Testis (tissue), 2 donors: ENCODE measurements at regions not wholly inside any gene's neighbourhood (a gene's known extent, or its start where the extent isn't known, plus 50 kb on each side); places are given as distances from the start of the nearest gene placed in this dataset.
A peak's percentile ranks its signal among the peaks of the same experiment; 100 is the strongest.

Source experiments
- DNase-seq: peaks from one replicate; pipeline ENCODE4 v3.0.0-alpha.2; 2019
- H3K27ac ChIP-seq, 2 donors: fragments of 200-600 bp; sonication (generic); one replicate each; pipeline ENCODE4 v1.5.1; 2019
- H3K27me3 ChIP-seq: fragments of 200-600 bp; sonication (generic); one replicate; pipeline ENCODE4 v1.5.1; 2019
- H3K36me3 ChIP-seq: fragments of 200-600 bp; sonication (generic); one replicate; pipeline ENCODE4 v1.5.1; 2017; ENCODE audit warnings: low read depth; ENCODE audit errors: missing control alignments
- H3K4me1 ChIP-seq: fragments of 200-600 bp; sonication (generic); one replicate; pipeline ENCODE4 v1.5.1; 2019
- H3K4me3 ChIP-seq, 2 donors: fragments of 200-600 bp; sonication (generic); one replicate each; pipeline ENCODE4 v1.5.1; 2017 to 2019
- H3K9me3 ChIP-seq: fragments of 200-600 bp; sonication (generic); one replicate; pipeline ENCODE4 v1.5.1; 2017
- POLR2A ChIP-seq: fragments of 450-650 bp; IDR thresholded peaks from one replicate; pipeline ENCODE4 v1.6.1; 2017; ENCODE audit warnings: antibody characterized with exemption, mild to moderate bottlenecking, moderate library complexity
- WGBS, 2 donors: methylation state at CpG; one replicate each; pipeline ENCODE4 v1.1.5; 2018; 5-methylcytosine and 5-hydroxymethylcytosine counted together
- intact Hi-C: fragments of 100-400 bp; cut with DNase I; formaldehyde crosslinking; loops from one replicate; pipeline ENCODE4 v1.15.1; 2023; ENCODE audit warnings: low total_unique reads
- TF ChIP-seq, protein P1 (sequence below), 3 experiments: fragments of 450-650 bp in 2 of 3; fragments of 200-600 bp in 1 of 3; sonication (generic) in 1 of 3; IDR thresholded peaks; one replicate each; pipeline ENCODE4 v1.5.1; 2016 to 2019; ENCODE audit warnings: antibody characterized with exemption in 3 of 3, mild to moderate bottlenecking in 2 of 3, moderate library complexity in 1 of 3

DNA sequence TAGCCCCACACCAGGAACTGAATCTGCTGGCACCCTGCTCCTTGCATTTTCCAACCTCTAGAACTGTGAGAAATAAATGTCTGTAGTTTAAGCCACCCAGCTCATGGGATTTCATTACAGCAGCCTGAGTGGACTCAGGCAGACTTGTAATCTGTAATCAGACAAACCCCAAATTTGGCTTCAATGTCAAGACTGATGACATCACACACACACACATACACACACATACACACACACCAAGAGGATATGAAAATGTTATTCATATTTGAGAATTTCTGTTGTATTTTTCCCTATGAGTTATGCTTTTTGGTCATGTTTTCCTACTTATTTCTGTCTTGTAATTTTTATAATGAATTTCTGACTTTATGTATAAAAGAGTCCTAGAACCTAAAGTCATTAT, 83.8 kb upstream of the GLI2 start:
- intact Hi-C loops, result no loop called here
- H3K27ac ChIP-seq, result no peak overlapping the region

DNA sequence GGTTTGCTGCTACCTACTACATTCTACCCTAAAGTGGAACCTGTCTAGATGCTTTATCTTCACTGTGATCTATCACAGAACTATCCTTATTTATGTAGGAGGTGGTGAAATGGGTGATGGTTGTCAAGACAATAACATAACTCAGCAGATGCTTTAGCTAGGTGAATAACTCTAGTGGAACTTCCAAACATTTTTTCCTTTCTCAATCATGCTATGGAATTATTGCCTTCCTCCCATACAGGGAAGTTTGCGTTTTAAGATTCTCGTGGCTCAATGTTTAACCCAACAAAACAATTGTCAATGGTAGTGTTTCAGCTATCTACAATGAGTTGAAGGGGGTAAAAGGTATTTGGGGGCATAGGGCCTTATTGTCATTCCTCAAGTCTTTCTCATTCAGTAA, 82.6 kb upstream of the GLI2 start:
- WGBS, 2 donors, result 89 to 94% methylated on average over 2 of the region's 2 CpGs
- Histone ChIP-seq H3K9me3 (no peaks in the 10 kb centered on the region), H3K4me3 (no peak overlapping the region), H3K27ac (no peak overlapping the region), H3K27me3 (no peaks in the 10 kb centered on the region), H3K4me1 (peaks cover 5% of the 10 kb centered on the region), H3K36me3 (no peaks in the 10 kb centered on the region)
- intact Hi-C loops, result no loop called here
- no peak for DNase-seq
- TF ChIP-seq POLR2A, result no peak
- TF ChIP-seq, protein P1, sequence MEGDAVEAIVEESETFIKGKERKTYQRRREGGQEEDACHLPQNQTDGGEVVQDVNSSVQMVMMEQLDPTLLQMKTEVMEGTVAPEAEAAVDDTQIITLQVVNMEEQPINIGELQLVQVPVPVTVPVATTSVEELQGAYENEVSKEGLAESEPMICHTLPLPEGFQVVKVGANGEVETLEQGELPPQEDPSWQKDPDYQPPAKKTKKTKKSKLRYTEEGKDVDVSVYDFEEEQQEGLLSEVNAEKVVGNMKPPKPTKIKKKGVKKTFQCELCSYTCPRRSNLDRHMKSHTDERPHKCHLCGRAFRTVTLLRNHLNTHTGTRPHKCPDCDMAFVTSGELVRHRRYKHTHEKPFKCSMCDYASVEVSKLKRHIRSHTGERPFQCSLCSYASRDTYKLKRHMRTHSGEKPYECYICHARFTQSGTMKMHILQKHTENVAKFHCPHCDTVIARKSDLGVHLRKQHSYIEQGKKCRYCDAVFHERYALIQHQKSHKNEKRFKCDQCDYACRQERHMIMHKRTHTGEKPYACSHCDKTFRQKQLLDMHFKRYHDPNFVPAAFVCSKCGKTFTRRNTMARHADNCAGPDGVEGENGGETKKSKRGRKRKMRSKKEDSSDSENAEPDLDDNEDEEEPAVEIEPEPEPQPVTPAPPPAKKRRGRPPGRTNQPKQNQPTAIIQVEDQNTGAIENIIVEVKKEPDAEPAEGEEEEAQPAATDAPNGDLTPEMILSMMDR (IDR thresholded peaks at IDR 0.05), result no peak

More for the DNA sequence above, 83.8 kb upstream of the GLI2 start:
- Histone ChIP-seq H3K4me1 (peaks cover 5% of the 10 kb centered on the region), H3K4me3 (no peak overlapping the region), H3K9me3 (no peaks in the 10 kb centered on the region), H3K27me3 (no peaks in the 10 kb centered on the region), H3K36me3 (no peaks in the 10 kb centered on the region)
- TF ChIP-seq POLR2A, result no peak
- TF ChIP-seq, protein P1 (IDR thresholded peaks at IDR 0.05), result no peak
- DNase-seq, result no peak

DNA sequence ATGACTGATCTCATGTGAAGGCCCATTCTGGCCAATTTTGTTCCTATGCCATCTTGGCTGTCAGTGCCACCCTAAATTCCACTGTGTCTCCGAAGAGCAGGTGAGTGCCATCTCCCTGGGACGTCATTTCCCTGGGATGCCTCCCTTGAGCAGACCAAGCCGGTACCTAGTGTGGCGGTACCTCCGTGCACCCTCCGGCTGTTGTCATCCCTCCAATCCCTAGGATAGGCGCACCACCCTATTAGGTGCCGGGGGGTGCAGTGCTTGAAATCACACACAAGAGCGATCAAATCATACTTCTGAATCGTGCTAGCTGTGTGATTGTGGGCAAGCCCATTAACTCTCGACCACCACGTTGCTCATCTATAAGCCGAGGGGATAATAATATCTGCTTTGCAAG, 81.8 kb upstream of the GLI2 start:
- H3K4me1 ChIP-seq, result peaks cover 5% of the 10 kb centered on the region
- H3K36me3 ChIP-seq, result no peaks in the 10 kb centered on the region
- peak overlapping the region in 1 of 2 donors; percentile 34 for H3K4me3 ChIP-seq
- WGBS, 2 donors, result 44 to 66% methylated on average over 10 to 13 of the region's 13 CpGs
- DNase-seq, result no peak
- intact Hi-C loops, result no loop called here
- no peaks in the 10 kb centered on the region for H3K27me3 ChIP-seq
- TF ChIP-seq, protein P1 (IDR thresholded peaks at IDR 0.05), result no peak
- TF ChIP-seq POLR2A, result no peak
- no peak overlapping the region for H3K27ac ChIP-seq
- no peaks in the 10 kb centered on the region for H3K9me3 ChIP-seq

DNA sequence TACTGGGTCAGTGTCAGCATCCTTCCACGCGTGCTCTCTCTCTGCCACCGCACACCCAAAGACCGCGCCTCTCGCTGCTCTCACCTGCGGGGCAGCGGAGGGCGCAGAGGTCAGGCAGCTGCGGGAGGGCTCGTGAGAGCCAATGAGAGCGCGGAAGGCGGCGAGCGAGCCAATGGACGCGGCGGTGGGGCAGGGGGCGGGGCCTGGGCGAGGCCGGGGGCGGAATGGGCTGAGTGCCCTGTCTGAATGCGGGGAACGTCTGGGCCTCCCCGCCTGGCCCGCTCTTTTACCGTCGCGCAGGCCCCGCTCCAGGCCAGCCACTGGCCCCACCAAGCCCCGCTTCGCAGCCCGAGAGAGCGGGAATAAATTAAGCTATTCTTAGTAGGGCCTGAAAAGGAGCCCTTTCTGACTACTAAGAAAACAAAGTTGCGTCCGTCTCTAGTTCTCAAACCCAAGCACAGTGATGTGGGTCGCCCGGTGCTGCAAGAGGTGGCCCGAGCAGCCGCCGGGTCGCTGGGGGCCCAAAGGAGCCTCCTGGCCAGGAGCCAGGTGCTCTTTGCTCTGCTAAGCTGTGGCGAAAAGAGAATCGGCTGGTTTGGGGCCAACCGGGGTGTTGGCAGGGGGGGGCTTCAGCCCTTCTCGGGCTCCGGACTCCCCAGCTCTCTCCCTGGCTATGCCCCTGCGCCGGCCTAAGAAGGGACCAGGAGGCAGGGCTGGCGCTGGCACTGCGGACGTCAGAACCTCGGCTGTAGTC, 81.1 kb upstream of the GLI2 start:
- TF ChIP-seq POLR2A, result no peak
- TF ChIP-seq, protein P1 (IDR thresholded peaks at IDR 0.05), result no peak
- peak; percentile 63 for DNase-seq
- 42 to 50% methylated on average over 25 to 54 of the region's 54 CpGs for WGBS, 2 donors
- intact Hi-C loops, result no loop called here
- no peaks in the 10 kb centered on the region for H3K9me3 ChIP-seq
- H3K36me3 ChIP-seq, result no peaks in the 10 kb centered on the region
- peak overlapping the region; percentile 18 to 34 for H3K4me3 ChIP-seq
- H3K4me1 ChIP-seq, result peaks cover 5% of the 10 kb centered on the region
- H3K27me3 ChIP-seq, result no peaks in the 10 kb centered on the region
- no peak overlapping the region for H3K27ac ChIP-seq
